ENCODE measurements at regions not wholly inside any gene's neighbourhood (a gene's known extent, or its start where the extent isn't known, plus 50 kb on each side); places are given as distances from the start of the nearest gene placed in this dataset.

DNA sequence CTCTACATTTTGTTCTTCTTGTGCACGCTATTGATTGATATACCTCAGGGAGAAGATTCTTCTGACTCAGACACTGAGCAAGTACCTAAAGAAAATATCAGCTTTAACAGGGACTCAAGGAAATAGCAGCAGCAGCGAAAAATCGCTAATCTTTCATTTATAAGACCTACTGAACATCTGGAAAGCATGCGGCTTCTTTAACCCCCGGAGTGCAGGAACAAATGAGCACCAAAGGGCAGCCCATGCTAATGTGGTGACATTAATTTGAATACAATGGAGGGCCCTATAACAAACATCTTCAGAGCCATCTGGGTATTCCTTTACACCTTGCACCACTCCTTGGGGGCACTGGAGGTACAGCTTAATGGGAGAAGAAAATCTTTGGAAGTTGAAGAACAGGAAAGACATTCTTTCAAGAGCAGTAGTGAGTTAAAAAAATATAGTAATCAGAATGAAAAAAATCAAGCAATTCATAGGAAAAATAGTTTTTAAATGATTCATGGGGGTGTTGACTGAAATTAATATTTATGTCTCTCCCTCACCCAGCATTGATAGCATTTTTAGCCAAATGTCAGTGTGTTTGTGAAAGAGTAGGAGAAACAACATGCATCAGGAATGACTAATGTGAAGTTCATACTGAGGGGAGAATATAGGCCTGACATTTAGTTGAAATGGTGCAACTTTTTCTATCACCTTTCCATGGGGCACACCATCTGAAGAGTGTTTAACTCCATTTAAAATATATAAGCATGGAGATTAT lies 281.7 kb downstream of the HRH4 start (continued):
- TF ChIP-seq, protein P1, sequence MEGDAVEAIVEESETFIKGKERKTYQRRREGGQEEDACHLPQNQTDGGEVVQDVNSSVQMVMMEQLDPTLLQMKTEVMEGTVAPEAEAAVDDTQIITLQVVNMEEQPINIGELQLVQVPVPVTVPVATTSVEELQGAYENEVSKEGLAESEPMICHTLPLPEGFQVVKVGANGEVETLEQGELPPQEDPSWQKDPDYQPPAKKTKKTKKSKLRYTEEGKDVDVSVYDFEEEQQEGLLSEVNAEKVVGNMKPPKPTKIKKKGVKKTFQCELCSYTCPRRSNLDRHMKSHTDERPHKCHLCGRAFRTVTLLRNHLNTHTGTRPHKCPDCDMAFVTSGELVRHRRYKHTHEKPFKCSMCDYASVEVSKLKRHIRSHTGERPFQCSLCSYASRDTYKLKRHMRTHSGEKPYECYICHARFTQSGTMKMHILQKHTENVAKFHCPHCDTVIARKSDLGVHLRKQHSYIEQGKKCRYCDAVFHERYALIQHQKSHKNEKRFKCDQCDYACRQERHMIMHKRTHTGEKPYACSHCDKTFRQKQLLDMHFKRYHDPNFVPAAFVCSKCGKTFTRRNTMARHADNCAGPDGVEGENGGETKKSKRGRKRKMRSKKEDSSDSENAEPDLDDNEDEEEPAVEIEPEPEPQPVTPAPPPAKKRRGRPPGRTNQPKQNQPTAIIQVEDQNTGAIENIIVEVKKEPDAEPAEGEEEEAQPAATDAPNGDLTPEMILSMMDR (IDR thresholded peaks at IDR 0.05), result no peak

- CTCF ChIA-PET, result no interaction called here
- DNase-seq (ENCODE audit: low read depth in 1 of 2, low spot score in 1 of 2), result no peak
- POLR2A ChIA-PET, result no interaction called here
- Histone ChIP-seq H3K4me1 (no peaks in the 10 kb centered on the region), H3K4me3 (no peak overlapping the region), H3K9me3 (no peaks in the 10 kb centered on the region), H3K27ac (no peak overlapping the region), H3K4me2 (no peak overlapping the region)
- TF ChIP-seq MAFK (IDR thresholded peaks at IDR 0.05; ENCODE audit: partially characterized antibody) (no peak), FOSL2 (IDR thresholded peaks at IDR 0.05) (no peak), FOSL2 (CRISPR knock-in tag; IDR thresholded peaks at IDR 0.05) (no peak)
- WGBS (ENCODE audit: missing lambda C conversion rate), result 6% methylated on average over 4 of the region's 4 CpGs
- no peak for FAIRE-seq
- no peak for ATAC-seq
These were observed 294.3 kb downstream of the HRH4 start for GRCh38 chr18:24754583-24755253.

GRCh38 chr18:24756385-24756784 lies 295.9 kb downstream of the HRH4 start:
- H3K27ac ChIP-seq, result no peak overlapping the region
- no peak overlapping the region for H3K4me2 ChIP-seq
- no peaks in the 10 kb centered on the region for H3K4me1 ChIP-seq
- POLR2A ChIA-PET, result no interaction called here
- H3K4me3 ChIP-seq, result no peak overlapping the region
- DNase-seq (ENCODE audit: low read depth in 1 of 2, low spot score in 1 of 2) (no peak), FAIRE-seq (no peak), ATAC-seq (no peak)
- H3K9me3 ChIP-seq, result no peaks in the 10 kb centered on the region
- TF ChIP-seq ZNF302 (CRISPR knock-in tag; IDR thresholded peaks at IDR 0.05), result no peak
- TF ChIP-seq JUNB (IDR thresholded peaks at IDR 0.05), result no peak
- no peak for TF ChIP-seq PHF8 (IDR thresholded peaks at IDR 0.05; ENCODE audit: borderline replicate concordance, low read depth)
- TF ChIP-seq GATA3 (IDR thresholded peaks at IDR 0.05; ENCODE audit: borderline replicate concordance), result no peak
- no peak for TF ChIP-seq KDM5A (IDR thresholded peaks at IDR 0.05)
- no peak for TF ChIP-seq RARB (CRISPR knock-in tag; IDR thresholded peaks at IDR 0.05)
- no peak for TF ChIP-seq FOXS1 (CRISPR knock-in tag; IDR thresholded peaks at IDR 0.05)
- CTCF ChIA-PET, result no interaction called here

DNA sequence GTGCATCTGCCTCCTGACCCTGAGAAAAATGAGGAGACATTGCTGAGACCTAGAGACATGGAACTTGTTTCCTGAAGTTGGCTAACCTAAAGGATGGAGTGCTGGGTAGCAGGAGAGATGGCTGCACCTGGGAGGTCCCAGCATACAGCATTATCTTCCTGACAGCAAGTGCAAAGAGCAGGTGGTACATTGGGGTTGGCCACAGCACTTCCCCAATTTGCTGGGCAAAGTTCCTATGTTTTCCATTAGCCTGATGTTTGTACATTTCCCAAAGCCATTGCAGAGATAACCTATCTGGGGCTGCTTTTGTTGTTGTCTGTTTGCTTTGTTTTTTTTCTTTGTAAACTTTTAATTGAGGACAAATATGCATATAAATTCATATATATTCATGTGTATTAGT lies 296.7 kb downstream of the HRH4 start:
- H3K9me3 ChIP-seq, result no peaks in the 10 kb centered on the region
- H3K27ac ChIP-seq, result no peak overlapping the region
- no peak overlapping the region for H3K4me3 ChIP-seq
- H3K4me2 ChIP-seq, result no peak overlapping the region
- ATAC-seq (no peak), DNase-seq (ENCODE audit: low read depth in 1 of 2, low spot score in 1 of 2) (no peak), FAIRE-seq (no peak)
- H3K4me1 ChIP-seq, result no peaks in the 10 kb centered on the region
- ChIA-PET POLR2A (no interaction called here), CTCF (no interaction called here)
- TF ChIP-seq ZNF302 (CRISPR knock-in tag; IDR thresholded peaks at IDR 0.05) (no peak), CHD4 (IDR thresholded peaks at IDR 0.05; ENCODE audit: borderline replicate concordance) (no peak), ZC3H11A (IDR thresholded peaks at IDR 0.05) (no peak), HMGXB4 (CRISPR knock-in tag; IDR thresholded peaks at IDR 0.05; ENCODE audit: borderline replicate concordance) (no peak), JUN (IDR thresholded peaks at IDR 0.05) (no peak), FOSB (CRISPR knock-in tag; IDR thresholded peaks at IDR 0.05) (no peak), MYC (IDR thresholded peaks at IDR 0.05; ENCODE audit: borderline replicate concordance, low read length) (no peak), NR3C1 (IDR thresholded peaks at IDR 0.05) (no peak), SREBF2 (IDR thresholded peaks at IDR 0.05) (no peak), CEBPB (IDR thresholded peaks at IDR 0.05) (no peak), KDM1A (IDR thresholded peaks at IDR 0.05; ENCODE audit: low read depth) (no peak)
- TF ChIP-seq, protein P2, sequence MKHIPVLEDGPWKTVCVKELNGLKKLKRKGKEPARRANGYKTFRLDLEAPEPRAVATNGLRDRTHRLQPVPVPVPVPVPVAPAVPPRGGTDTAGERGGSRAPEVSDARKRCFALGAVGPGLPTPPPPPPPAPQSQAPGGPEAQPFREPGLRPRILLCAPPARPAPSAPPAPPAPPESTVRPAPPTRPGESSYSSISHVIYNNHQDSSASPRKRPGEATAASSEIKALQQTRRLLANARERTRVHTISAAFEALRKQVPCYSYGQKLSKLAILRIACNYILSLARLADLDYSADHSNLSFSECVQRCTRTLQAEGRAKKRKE (CRISPR knock-in tag; IDR thresholded peaks at IDR 0.05; ENCODE audit: low read depth), result no peak
- TF ChIP-seq, protein P3, sequence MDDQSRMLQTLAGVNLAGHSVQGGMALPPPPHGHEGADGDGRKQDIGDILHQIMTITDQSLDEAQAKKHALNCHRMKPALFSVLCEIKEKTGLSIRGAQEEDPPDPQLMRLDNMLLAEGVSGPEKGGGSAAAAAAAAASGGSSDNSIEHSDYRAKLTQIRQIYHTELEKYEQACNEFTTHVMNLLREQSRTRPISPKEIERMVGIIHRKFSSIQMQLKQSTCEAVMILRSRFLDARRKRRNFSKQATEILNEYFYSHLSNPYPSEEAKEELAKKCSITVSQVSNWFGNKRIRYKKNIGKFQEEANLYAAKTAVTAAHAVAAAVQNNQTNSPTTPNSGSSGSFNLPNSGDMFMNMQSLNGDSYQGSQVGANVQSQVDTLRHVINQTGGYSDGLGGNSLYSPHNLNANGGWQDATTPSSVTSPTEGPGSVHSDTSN (IDR thresholded peaks at IDR 0.05), result no peak
- TF ChIP-seq, protein P1 (IDR thresholded peaks at IDR 0.05), result no peak
- TF ChIP-seq, protein P4, sequence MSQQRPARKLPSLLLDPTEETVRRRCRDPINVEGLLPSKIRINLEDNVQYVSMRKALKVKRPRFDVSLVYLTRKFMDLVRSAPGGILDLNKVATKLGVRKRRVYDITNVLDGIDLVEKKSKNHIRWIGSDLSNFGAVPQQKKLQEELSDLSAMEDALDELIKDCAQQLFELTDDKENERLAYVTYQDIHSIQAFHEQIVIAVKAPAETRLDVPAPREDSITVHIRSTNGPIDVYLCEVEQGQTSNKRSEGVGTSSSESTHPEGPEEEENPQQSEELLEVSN (IDR thresholded peaks at IDR 0.05; ENCODE audit: borderline replicate concordance, low read depth), result no peak

All from A549 (cell line).